ENCODE measurements at regions not wholly inside any gene's neighbourhood (a gene's known extent, or its start where the extent isn't known, plus 50 kb on each side); places are given as distances from the start of the nearest gene placed in this dataset.

DNA sequence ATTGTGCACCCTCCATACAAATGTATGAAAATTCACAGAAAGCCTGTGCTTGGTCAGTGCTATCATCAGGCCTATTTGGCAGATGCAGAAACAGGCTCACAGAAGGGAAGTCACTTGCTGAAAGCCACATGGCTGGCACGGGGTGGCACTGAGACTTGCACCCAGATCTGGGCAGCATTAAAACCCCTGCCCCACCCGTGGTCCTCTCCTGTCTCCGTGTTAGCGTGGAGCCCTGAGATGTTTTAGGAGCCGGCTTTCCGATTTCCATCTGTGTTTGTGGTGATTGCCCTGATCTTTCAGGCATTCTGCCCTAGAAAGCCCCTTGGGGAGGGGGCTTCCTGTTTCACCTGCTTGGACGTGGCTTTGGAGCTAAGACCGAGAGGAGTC is 102.2 kb upstream of the IER5L start:
- Histone ChIP-seq H3K27ac (no peak overlapping the region), H3K4me3 (no peak overlapping the region)
- TF ChIP-seq, protein P1, sequence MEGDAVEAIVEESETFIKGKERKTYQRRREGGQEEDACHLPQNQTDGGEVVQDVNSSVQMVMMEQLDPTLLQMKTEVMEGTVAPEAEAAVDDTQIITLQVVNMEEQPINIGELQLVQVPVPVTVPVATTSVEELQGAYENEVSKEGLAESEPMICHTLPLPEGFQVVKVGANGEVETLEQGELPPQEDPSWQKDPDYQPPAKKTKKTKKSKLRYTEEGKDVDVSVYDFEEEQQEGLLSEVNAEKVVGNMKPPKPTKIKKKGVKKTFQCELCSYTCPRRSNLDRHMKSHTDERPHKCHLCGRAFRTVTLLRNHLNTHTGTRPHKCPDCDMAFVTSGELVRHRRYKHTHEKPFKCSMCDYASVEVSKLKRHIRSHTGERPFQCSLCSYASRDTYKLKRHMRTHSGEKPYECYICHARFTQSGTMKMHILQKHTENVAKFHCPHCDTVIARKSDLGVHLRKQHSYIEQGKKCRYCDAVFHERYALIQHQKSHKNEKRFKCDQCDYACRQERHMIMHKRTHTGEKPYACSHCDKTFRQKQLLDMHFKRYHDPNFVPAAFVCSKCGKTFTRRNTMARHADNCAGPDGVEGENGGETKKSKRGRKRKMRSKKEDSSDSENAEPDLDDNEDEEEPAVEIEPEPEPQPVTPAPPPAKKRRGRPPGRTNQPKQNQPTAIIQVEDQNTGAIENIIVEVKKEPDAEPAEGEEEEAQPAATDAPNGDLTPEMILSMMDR (IDR thresholded peaks at IDR 0.05) = no peak
- DNase-seq (ENCODE audit: low spot score) = peak; percentile 45

GRCh38 chr9:129278391-129279237 is 100.6 kb upstream of the IER5L start:
- peak; percentile 68 for DNase-seq (ENCODE audit: low spot score)
- TF ChIP-seq, protein P1 (IDR thresholded peaks at IDR 0.05) = no peak
- H3K27ac ChIP-seq = no peak overlapping the region
- H3K4me3 ChIP-seq = no peak overlapping the region

GRCh38 chr9:129276486-129277230 is 98.6 kb upstream of the IER5L start:
- Histone ChIP-seq H3K27ac (no peak overlapping the region), H3K4me3 (no peak overlapping the region)
- DNase-seq (ENCODE audit: low spot score) = no peak
- TF ChIP-seq, protein P1 (IDR thresholded peaks at IDR 0.05) = no peak

DNA sequence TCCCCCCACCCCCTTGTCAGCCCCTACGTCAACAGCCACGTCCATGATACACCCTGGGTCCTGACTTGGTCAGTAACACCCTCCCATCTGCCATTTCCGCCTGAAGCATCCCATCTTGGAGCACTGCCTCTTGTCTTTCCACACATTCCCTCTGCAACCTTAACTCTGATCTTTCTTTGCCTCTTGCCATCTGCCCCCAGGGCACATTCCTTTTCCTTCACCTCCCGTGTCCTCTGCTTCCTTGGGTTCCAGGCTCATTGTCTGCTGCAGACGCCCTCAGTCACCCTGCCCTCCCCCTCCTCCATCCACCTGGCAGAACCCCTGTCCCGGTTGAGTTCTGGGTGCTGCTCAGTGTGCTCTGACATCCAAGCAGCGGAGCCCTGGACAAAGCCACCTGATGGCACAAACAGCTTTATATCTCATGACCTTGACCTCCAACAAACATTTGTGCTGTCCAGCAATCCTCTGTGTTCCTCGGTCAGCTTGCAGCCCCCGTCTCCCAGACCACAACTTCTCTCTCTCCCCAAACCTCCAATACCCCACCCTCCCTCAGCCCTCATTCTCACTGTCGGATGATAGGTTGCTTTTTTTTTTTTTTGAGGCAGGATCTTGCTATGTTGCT is 97.7 kb upstream of the IER5L start:
- no peak for DNase-seq (ENCODE audit: low spot score)
- Histone ChIP-seq H3K4me3 (no peak overlapping the region), H3K27ac (no peak overlapping the region)
- TF ChIP-seq, protein P1 (IDR thresholded peaks at IDR 0.05) = no peak

DNA sequence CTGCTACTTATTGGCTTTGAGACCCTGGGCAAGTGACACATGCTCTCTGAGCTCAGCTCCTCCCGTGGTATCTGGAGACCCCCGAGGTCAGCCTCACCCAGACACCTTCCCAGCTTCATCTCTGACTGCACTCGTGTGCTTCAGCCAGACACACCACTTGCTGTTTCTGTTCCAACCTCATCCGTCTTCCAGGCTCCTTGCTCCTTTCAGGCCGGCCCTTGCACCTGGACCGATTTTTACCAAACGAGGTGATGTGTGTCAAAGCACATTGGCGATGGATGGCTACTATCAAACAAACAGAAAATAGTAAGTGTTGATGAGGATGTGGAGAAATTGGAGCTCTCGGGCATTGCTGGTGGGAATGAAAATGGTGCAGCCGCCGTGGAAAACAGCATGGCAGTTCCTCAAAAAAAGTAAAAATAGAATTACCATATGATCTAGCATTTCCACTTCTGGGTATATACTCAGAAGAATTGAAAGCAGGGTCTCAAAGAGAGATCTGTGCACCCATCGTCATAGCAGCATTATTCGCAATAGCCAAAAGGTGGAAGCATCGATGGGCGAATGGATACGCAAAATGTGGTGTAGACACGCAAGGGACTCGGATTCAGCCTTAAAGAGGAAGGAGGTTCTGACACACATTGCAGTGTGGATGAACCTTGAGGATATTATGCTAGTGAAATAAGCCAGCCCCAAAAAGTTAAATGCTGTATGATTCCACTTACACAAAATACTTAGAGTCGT is 96.1 kb upstream of the IER5L start:
- DNase-seq (ENCODE audit: low spot score) = no peak
- Histone ChIP-seq H3K27ac (no peak overlapping the region), H3K4me3 (no peak overlapping the region)
- TF ChIP-seq, protein P1 (IDR thresholded peaks at IDR 0.05) = no peak

DNA sequence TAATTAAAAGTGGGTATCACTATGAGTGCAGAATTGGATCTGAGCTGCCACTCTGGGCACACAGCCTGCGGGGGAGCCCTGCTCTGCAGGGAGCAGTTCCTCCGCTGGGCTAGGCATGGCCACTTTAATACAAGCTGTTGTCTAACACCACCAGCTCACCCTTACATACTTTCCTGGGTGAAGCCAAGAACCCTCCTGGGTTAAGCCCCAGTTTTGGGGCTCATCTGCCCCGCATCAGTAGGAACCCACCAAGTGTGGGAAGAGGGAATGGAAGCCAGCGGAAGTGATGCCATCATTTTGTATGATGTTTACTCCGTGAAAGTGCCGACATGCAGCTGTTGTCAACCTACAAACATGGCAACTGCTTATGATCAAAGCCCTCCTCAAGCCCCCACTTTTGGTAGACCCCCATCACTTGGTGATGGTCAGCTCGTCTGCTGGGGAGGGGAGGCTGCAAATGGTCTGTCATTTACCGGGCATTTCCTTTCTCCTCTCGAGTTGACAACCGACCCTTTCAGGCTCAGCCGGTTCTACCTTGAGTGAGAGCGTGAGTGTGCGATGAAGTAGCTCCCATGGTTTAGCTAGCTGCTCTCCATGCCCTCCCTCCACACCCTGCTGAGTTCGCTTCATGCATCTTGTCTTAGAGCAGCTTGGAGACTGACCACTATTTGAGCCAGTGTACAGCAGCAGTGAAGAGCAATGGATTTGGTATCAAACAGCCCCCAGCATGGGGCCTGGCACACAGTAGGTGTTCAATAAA is 95.3 kb upstream of the IER5L start:
- Histone ChIP-seq H3K4me3 (no peak overlapping the region), H3K27ac (no peak overlapping the region)
- no peak for DNase-seq (ENCODE audit: low spot score)
- TF ChIP-seq, protein P1 (IDR thresholded peaks at IDR 0.05) = no peak

All from coronary artery (tissue), 2 donors.